ENCODE measurements at regions not wholly inside any gene's neighbourhood (a gene's known extent, or its start where the extent isn't known, plus 50 kb on each side); places are given as distances from the start of the nearest gene placed in this dataset.

DNA sequence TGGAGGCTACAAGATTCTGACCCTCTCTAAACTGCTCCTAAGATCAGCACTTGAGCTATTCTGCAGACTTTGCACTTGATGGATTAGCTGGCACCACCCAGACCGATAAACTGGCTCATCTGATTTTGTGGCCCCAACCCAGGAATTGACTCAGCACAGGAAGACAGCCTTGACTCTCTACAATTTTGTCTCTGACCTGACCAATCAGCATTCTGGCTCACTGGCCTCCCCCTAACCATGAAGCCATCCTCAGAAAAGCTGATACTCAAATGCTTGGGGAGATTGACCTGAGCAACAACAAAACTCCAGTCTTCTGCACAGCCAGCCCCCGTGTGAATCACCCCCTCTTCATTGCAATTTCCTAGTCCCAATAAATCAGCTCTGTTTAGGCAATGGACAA, 195.4 kb upstream of the PPP1R2C start:
- H3K27ac ChIP-seq (ENCODE audit: insufficient read depth, low read length): no peak overlapping the region
- no peaks in the 10 kb centered on the region for H3K36me3 ChIP-seq (ENCODE audit: control insufficient read depth, insufficient read depth, low read length)
- TF ChIP-seq CTCF (conservative IDR thresholded peaks at IDR 0.05 in 1 of 2, IDR thresholded peaks at IDR 0.05 in 1 of 2; ENCODE audit: low read depth in 1 of 2, low read length in 2 of 2): no peak
- TF ChIP-seq EZH2 (IDR thresholded peaks at IDR 0.05; ENCODE audit: low read length, missing control alignments): no peak
- no peaks in the 10 kb centered on the region for H3K27me3 ChIP-seq (ENCODE audit: control insufficient read depth, insufficient read depth, low read length)
- no peak overlapping the region for H3K9ac ChIP-seq (ENCODE audit: insufficient read depth, low read length)
- H3K9me3 ChIP-seq (ENCODE audit: control insufficient read depth, insufficient read depth, low read depth, low read length): no peaks in the 10 kb centered on the region
- H3K4me2 ChIP-seq (ENCODE audit: extremely low read depth, insufficient read depth, low read length): no peak overlapping the region
- no peak overlapping the region for H2AFZ ChIP-seq (ENCODE audit: low read length)
- no peak overlapping the region for H3K4me3 ChIP-seq (replicated peaks in 1 of 4; ENCODE audit: control extremely low read depth in 1 of 4, insufficient read depth in 1 of 4, low read depth in 3 of 4, low read length in 4 of 4)
- H4K20me1 ChIP-seq (ENCODE audit: control insufficient read depth, extremely low read depth, insufficient read depth, low read length): no peaks in the 10 kb centered on the region
- no peak for DNase-seq (ENCODE audit: low read depth in 2 of 2)
- H3K79me2 ChIP-seq (ENCODE audit: control insufficient read depth, insufficient read depth, low read length): no peaks in the 10 kb centered on the region
- H3K4me1 ChIP-seq (ENCODE audit: control insufficient read depth, extremely low read depth, insufficient read depth, low read length): no peaks in the 10 kb centered on the region

- Histone ChIP-seq H4K20me1 (ENCODE audit: control insufficient read depth, extremely low read depth, insufficient read depth, low read length) (no peaks in the 10 kb centered on the region), H3K27ac (ENCODE audit: insufficient read depth, low read length) (no peak overlapping the region), H3K4me2 (ENCODE audit: extremely low read depth, insufficient read depth, low read length) (no peak overlapping the region), H3K4me1 (ENCODE audit: control insufficient read depth, extremely low read depth, insufficient read depth, low read length) (no peaks in the 10 kb centered on the region), H3K27me3 (ENCODE audit: control insufficient read depth, insufficient read depth, low read length) (no peaks in the 10 kb centered on the region), H3K9ac (ENCODE audit: insufficient read depth, low read length) (no peak overlapping the region), H3K36me3 (ENCODE audit: control insufficient read depth, insufficient read depth, low read length) (no peaks in the 10 kb centered on the region), H3K79me2 (ENCODE audit: control insufficient read depth, insufficient read depth, low read length) (no peaks in the 10 kb centered on the region), H2AFZ (ENCODE audit: low read length) (no peak overlapping the region), H3K4me3 (replicated peaks in 1 of 4; ENCODE audit: control extremely low read depth in 1 of 4, insufficient read depth in 1 of 4, low read depth in 3 of 4, low read length in 4 of 4) (no peak overlapping the region), H3K9me3 (ENCODE audit: control insufficient read depth, insufficient read depth, low read depth, low read length) (no peaks in the 10 kb centered on the region)
- DNase-seq (ENCODE audit: low read depth in 2 of 2): no peak
- no peak for TF ChIP-seq EZH2 (IDR thresholded peaks at IDR 0.05; ENCODE audit: low read length, missing control alignments)
- TF ChIP-seq CTCF (conservative IDR thresholded peaks at IDR 0.05 in 1 of 2, IDR thresholded peaks at IDR 0.05 in 1 of 2; ENCODE audit: low read depth in 1 of 2, low read length in 2 of 2): no peak
Observed at GRCh38 chrX:42975906-42976305, 197.9 kb upstream of the PPP1R2C start.

GRCh38 chrX:42976746-42977366, 198.9 kb upstream of the PPP1R2C start:
- H3K36me3 ChIP-seq (ENCODE audit: control insufficient read depth, insufficient read depth, low read length): no peaks in the 10 kb centered on the region
- H3K4me3 ChIP-seq (replicated peaks in 1 of 4; ENCODE audit: control extremely low read depth in 1 of 4, insufficient read depth in 1 of 4, low read depth in 3 of 4, low read length in 4 of 4): no peak overlapping the region
- H3K27me3 ChIP-seq (ENCODE audit: control insufficient read depth, insufficient read depth, low read length): no peaks in the 10 kb centered on the region
- no peak overlapping the region for H3K4me2 ChIP-seq (ENCODE audit: extremely low read depth, insufficient read depth, low read length)
- DNase-seq (ENCODE audit: low read depth in 2 of 2): peak in 1 of 2 donors; percentile 11
- H3K79me2 ChIP-seq (ENCODE audit: control insufficient read depth, insufficient read depth, low read length): no peaks in the 10 kb centered on the region
- H3K9me3 ChIP-seq (ENCODE audit: control insufficient read depth, insufficient read depth, low read depth, low read length): no peaks in the 10 kb centered on the region
- H3K9ac ChIP-seq (ENCODE audit: insufficient read depth, low read length): no peak overlapping the region
- no peak for TF ChIP-seq EZH2 (IDR thresholded peaks at IDR 0.05; ENCODE audit: low read length, missing control alignments)
- no peak for TF ChIP-seq CTCF (conservative IDR thresholded peaks at IDR 0.05 in 1 of 2, IDR thresholded peaks at IDR 0.05 in 1 of 2; ENCODE audit: low read depth in 1 of 2, low read length in 2 of 2)
- H2AFZ ChIP-seq (ENCODE audit: low read length): no peak overlapping the region
- H4K20me1 ChIP-seq (ENCODE audit: control insufficient read depth, extremely low read depth, insufficient read depth, low read length): no peaks in the 10 kb centered on the region
- H3K27ac ChIP-seq (ENCODE audit: insufficient read depth, low read length): no peak overlapping the region
- no peaks in the 10 kb centered on the region for H3K4me1 ChIP-seq (ENCODE audit: control insufficient read depth, extremely low read depth, insufficient read depth, low read length)
